Body of pancreas (tissue), 4 donors: ENCODE measurements at regions not wholly inside any gene's neighbourhood (a gene's known extent, or its start where the extent isn't known, plus 50 kb on each side); places are given as distances from the start of the nearest gene placed in this dataset.

Source experiments
- POLR2A ChIP-seq, 3 donors: fragments of 450-650 bp; IDR thresholded peaks; one replicate each; pipeline ENCODE4 v1.6.1; 2016; ENCODE audit warnings: antibody characterized with exemption in 3 of 3, mild to moderate bottlenecking in 2 of 3
- TF ChIP-seq, protein P1 (sequence below), 7 experiments: fragments of 450-650 bp in 4 of 7; fragments of 200-600 bp in 3 of 7; sonication (generic) in 3 of 7; IDR thresholded peaks; one replicate each; pipeline ENCODE4 v1.5.1; 2016 to 2019; ENCODE audit warnings: antibody characterized with exemption in 7 of 7

GRCh38 chr6:149265945-149266344 lies 51.6 kb upstream of the TAB2 start:
- TF ChIP-seq POLR2A (IDR thresholded peaks at IDR 0.05), result no peak
- TF ChIP-seq, protein P1, sequence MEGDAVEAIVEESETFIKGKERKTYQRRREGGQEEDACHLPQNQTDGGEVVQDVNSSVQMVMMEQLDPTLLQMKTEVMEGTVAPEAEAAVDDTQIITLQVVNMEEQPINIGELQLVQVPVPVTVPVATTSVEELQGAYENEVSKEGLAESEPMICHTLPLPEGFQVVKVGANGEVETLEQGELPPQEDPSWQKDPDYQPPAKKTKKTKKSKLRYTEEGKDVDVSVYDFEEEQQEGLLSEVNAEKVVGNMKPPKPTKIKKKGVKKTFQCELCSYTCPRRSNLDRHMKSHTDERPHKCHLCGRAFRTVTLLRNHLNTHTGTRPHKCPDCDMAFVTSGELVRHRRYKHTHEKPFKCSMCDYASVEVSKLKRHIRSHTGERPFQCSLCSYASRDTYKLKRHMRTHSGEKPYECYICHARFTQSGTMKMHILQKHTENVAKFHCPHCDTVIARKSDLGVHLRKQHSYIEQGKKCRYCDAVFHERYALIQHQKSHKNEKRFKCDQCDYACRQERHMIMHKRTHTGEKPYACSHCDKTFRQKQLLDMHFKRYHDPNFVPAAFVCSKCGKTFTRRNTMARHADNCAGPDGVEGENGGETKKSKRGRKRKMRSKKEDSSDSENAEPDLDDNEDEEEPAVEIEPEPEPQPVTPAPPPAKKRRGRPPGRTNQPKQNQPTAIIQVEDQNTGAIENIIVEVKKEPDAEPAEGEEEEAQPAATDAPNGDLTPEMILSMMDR (IDR thresholded peaks at IDR 0.05), result no peak
